Nephron progenitor cell (in vitro differentiated cells): ENCODE measurements at regions not wholly inside any gene's neighbourhood (a gene's known extent, or its start where the extent isn't known, plus 50 kb on each side); places are given as distances from the start of the nearest gene placed in this dataset.
"Not testable (repeated sequence)": the region's sequence is repeated elsewhere in the genome, so short reads cannot be mapped to it uniquely, and the experiment has no call there.

Experiments used
- DNase-seq: peaks from one replicate; pipeline ENCODE4 v3.0.0; 2021
- H3K27ac Mint-ChIP-seq: 2 replicates; pipeline ENCODE4 v1.8.0; 2021; ENCODE audit warnings: mild to moderate bottlenecking, moderate library complexity, mixed read lengths
- H3K27me3 Mint-ChIP-seq: 2 replicates; pipeline ENCODE4 v1.8.0; 2021; ENCODE audit warnings: mild to moderate bottlenecking, low read depth, mixed read lengths; ENCODE audit not compliant: poor library complexity
- H3K36me3 Mint-ChIP-seq: 2 replicates; pipeline ENCODE4 v1.8.0; 2021; ENCODE audit warnings: low read depth, mixed read lengths
- H3K4me1 Mint-ChIP-seq: 2 replicates; pipeline ENCODE4 v1.8.0; 2021; ENCODE audit warnings: mixed read lengths
- H3K4me3 Mint-ChIP-seq: 2 replicates; pipeline ENCODE4 v1.8.0; 2021; ENCODE audit warnings: mild to moderate bottlenecking, moderate library complexity, mixed read lengths
- H3K9me3 Mint-ChIP-seq: 2 replicates; pipeline ENCODE4 v1.8.0; 2021; ENCODE audit warnings: mild to moderate bottlenecking, moderate library complexity, mixed read lengths
- TF ChIP-seq, protein P1 (sequence below): fragments of 200-600 bp; sonication (generic); IDR thresholded peaks from 2 replicates; pipeline ENCODE4 v1.5.0; 2021; ENCODE audit warnings: antibody characterized with exemption

DNA sequence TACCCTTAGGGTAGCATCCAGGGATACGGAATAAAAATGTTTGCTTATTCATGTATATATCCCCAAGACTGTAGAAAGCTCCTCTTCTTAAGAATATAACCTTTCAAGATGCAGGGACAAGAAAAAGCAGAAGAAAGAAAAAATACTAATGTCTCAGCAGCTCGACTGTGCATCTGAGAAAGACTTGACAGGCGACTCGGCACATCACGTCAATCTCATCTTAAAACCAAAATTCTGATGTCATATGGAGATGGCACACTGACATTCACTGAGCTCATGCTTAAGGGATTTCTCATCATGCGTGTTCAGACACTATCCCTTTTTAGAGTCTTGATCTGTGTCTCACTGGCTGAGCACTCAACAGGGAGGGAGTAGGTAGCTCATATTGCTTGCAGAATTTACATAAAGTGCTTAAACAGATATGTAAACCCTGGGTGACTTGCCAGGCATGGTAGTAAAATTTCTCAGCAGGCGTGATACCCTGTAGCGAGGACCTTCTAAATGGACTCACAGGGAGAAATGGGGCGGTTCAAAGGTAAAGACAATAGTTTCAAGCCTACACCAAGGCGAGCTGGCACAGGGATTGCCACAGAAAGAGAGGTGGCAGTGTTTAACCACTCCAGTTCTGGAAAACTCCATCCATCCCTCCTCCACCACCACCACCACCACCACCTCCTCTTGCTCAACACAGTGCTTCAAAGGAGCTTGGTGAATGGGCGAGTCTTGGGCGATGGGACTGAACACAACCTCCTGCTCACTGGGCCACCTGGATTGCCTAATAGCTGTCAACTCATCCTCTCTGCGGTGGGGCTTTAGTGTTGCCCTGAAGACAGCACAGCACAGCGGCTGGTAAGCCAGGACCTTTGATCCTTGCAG is 330.5 kb downstream of the TFAP2A start:
- no peak overlapping the region for H3K27ac Mint-ChIP-seq
- no peaks in the 10 kb centered on the region for H3K36me3 Mint-ChIP-seq
- no peak for DNase-seq
- TF ChIP-seq, protein P1, sequence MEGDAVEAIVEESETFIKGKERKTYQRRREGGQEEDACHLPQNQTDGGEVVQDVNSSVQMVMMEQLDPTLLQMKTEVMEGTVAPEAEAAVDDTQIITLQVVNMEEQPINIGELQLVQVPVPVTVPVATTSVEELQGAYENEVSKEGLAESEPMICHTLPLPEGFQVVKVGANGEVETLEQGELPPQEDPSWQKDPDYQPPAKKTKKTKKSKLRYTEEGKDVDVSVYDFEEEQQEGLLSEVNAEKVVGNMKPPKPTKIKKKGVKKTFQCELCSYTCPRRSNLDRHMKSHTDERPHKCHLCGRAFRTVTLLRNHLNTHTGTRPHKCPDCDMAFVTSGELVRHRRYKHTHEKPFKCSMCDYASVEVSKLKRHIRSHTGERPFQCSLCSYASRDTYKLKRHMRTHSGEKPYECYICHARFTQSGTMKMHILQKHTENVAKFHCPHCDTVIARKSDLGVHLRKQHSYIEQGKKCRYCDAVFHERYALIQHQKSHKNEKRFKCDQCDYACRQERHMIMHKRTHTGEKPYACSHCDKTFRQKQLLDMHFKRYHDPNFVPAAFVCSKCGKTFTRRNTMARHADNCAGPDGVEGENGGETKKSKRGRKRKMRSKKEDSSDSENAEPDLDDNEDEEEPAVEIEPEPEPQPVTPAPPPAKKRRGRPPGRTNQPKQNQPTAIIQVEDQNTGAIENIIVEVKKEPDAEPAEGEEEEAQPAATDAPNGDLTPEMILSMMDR: no peak
- no peak overlapping the region for H3K4me3 Mint-ChIP-seq
- peaks cover 17% of the 10 kb centered on the region for H3K27me3 Mint-ChIP-seq
- H3K4me1 Mint-ChIP-seq: no peaks in the 10 kb centered on the region
- no peaks in the 10 kb centered on the region for H3K9me3 Mint-ChIP-seq

DNA sequence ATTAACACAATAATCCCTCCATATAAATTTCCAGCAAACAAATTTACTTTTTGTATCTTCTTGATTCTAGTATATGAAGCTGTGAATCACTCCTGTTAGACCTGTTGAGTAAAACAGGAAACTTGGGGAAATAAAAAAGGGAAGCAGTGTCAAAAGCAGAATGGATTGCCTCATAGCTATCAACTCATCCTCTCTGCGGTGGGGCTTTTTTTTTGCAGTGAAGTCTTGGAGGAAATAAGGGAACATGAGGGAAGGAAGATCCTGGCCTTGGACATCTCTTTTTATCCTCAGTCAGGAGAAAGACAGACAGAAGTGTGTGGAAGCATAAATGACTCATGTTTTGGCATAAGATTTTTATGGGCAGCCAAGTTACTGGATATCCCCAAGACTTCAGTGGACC is 332.5 kb downstream of the TFAP2A start:
- peaks cover 17% of the 10 kb centered on the region for H3K27me3 Mint-ChIP-seq
- no peaks in the 10 kb centered on the region for H3K4me1 Mint-ChIP-seq
- DNase-seq: no peak
- H3K36me3 Mint-ChIP-seq: no peaks in the 10 kb centered on the region
- no peak overlapping the region for H3K4me3 Mint-ChIP-seq
- H3K27ac Mint-ChIP-seq: no peak overlapping the region
- TF ChIP-seq, protein P1: no peak
- no peaks in the 10 kb centered on the region for H3K9me3 Mint-ChIP-seq

DNA sequence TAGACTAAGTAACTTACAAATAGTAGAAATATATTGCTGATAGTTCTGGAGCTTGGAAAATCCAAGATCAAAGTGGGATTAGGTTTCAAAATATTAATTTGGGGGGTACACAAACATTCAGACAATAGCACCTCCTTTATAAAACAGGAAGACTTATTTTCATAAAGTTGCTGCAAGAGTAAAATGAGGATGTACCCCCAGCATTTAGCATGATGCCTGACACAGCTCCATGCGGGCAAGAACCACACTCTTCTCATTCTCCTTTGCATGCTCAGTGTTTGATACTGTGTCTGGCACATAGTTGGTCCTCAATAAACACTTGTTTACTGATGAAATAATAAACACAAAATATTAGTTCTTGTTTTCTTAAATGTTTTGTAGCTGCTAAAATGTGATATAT is 332.9 kb downstream of the TFAP2A start:
- H3K36me3 Mint-ChIP-seq: no peaks in the 10 kb centered on the region
- peaks cover 14% of the 10 kb centered on the region for H3K27me3 Mint-ChIP-seq
- DNase-seq: no peak
- H3K27ac Mint-ChIP-seq: no peak overlapping the region
- TF ChIP-seq, protein P1: no peak
- no peak overlapping the region for H3K4me3 Mint-ChIP-seq
- no peaks in the 10 kb centered on the region for H3K9me3 Mint-ChIP-seq
- no peaks in the 10 kb centered on the region for H3K4me1 Mint-ChIP-seq

DNA sequence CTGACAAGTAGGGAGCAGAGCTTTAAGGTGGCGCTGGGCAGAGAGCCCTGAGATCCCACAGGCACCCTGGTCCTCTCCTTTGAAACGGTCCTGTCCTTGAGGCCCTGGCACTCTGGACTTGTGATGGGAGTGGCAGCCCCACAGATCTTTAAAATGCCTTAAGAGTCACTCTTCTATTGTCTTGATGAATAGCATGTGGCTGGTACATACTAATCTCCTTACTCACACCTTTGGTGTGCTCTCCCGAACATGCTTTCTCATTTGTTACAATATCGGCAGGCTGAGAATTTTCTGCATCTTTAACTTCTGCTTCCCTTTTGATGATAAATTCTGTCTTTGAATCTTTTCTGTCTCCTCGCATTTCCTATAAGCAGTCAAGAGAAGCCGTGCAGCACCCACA is 333.8 kb downstream of the TFAP2A start:
- H3K4me1 Mint-ChIP-seq: no peaks in the 10 kb centered on the region
- H3K27me3 Mint-ChIP-seq: peaks cover 11% of the 10 kb centered on the region
- TF ChIP-seq, protein P1: no peak
- DNase-seq: no peak
- H3K36me3 Mint-ChIP-seq: no peaks in the 10 kb centered on the region
- H3K4me3 Mint-ChIP-seq: no peak overlapping the region
- H3K9me3 Mint-ChIP-seq: no peaks in the 10 kb centered on the region
- no peak overlapping the region for H3K27ac Mint-ChIP-seq

DNA sequence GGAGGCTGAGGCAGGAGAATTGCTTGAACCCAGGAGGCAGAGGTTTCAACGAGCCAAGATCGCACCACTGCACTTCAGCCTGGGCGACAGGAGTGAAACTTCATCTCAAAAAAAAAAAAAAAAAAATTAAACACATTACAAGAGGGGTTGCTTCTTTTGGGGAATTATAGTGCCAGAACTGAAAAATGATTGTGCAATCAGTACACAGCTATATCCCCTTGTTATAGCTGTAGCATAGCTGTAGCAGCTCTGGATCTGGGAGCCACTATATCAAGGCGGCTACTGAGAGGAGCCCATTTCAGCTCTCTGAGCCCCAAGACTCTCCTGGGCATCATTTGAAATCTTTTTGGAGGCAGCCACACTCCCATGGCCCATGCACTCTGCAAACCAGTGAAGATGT is 334.3 kb downstream of the TFAP2A start:
- H3K27ac Mint-ChIP-seq: no peak overlapping the region
- H3K36me3 Mint-ChIP-seq: no peaks in the 10 kb centered on the region
- no peak for DNase-seq
- peaks cover 3% of the 10 kb centered on the region for H3K9me3 Mint-ChIP-seq
- H3K4me3 Mint-ChIP-seq: no peak overlapping the region
- H3K27me3 Mint-ChIP-seq: peaks cover 11% of the 10 kb centered on the region
- TF ChIP-seq, protein P1: no peak
- H3K4me1 Mint-ChIP-seq: no peaks in the 10 kb centered on the region

DNA sequence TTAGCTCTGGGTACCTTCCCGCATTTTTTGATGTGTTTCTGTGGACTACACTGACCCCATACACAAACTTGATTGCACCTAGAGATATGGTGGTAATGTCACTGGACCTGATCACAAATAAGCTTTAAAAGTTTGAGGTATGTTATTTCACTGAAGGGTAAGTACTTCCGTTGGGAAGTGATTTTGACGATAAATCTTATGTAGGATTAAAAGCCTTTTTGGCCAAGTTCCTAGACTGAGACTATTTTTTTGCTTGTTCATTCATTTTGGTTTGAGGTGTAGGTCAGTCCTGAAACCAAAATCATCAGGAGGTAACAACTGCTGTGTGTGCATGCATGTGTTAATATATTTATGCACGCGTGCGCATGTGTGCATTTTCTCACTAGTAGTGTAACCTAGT is 336.3 kb downstream of the TFAP2A start:
- Mint-ChIP-seq H3K4me3 (no peak overlapping the region), H3K9me3 (peaks cover 13% of the 10 kb centered on the region), H3K36me3 (peaks cover 3% of the 10 kb centered on the region), H3K4me1 (peaks cover 3% of the 10 kb centered on the region), H3K27ac (no peak overlapping the region), H3K27me3 (peaks cover 5% of the 10 kb centered on the region)
- TF ChIP-seq, protein P1: no peak
- DNase-seq: no peak

DNA sequence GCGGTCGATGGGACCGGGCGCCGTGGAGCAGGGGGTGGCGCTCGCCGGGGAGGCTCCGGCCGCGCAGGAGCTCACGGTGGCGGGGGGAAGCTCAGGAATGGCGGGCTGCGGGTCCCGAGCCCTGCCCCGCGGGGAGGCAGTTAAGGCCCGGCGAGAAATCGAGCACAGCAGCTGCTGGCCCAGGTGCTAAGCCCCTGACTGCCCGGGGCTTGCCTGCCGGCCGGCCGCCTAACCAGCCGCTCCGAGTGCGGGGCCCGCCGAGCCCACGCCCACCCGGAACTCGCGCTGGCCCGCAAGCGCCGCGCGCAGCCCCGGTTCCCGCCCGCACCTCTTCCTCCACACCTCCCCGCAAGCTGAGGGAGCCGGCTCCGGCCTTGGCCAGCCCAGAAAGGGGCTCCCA is 340.1 kb downstream of the TFAP2A start:
- not testable (repeated sequence) for H3K27me3 Mint-ChIP-seq, H3K4me3 Mint-ChIP-seq, H3K4me1 Mint-ChIP-seq, H3K36me3 Mint-ChIP-seq, DNase-seq, H3K27ac Mint-ChIP-seq
- peaks cover 15% of the 10 kb centered on the region for H3K9me3 Mint-ChIP-seq
